ENCODE measurements at regions not wholly inside any gene's neighbourhood (a gene's known extent, or its start where the extent isn't known, plus 50 kb on each side); places are given as distances from the start of the nearest gene placed in this dataset.

DNA sequence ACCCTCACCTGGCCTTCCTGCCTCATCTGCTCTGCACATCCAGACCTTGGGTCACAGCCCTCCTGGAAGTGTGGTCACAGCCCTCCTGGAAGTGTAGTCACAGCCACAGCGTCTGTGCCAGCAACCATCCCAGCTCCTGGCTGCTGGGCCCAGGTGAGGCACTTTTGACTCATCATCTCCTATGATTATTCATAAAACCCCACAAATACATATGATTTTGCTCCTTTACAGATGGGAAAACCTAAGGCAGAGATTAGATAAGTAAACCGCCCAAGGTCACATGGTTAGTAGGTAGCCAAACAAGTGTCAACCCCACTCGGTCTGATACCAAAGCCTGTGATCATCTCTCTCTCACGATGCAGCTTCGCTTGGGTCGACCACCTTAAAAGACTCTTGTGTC is 94.3 kb downstream of the PRLHR start:
- DNase-seq (ENCODE audit: low spot score), result no peak

DNA sequence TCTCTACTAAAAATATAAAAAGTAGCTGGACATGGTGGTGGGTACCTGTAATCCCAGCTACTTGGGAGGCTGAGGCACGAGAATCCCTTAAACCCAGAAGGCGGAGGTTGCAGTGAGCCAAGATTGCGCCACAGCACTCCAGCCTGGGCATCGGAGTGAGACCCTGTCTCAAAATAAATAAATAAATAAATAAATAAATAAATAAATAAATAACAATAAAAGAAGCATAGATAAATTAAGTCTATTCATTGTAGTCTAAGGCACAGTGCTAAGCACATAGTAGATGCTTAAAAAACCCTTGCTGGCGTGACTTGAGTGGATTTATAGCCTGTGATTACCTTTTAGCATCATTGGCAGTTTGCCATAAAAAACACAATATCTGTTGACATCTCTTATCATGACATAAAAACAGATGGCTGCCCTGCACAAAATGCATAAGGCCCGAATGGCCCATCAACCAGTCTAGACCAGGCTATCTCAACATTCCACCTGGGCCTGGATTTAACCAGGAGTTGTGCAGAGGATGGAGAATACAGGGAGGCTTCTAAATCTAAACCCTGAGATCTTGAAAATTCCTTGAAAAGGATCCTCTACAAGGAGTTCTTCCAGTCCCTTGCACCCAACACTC is 94.9 kb downstream of the PRLHR start:
- no peak for DNase-seq (ENCODE audit: low spot score)

DNA sequence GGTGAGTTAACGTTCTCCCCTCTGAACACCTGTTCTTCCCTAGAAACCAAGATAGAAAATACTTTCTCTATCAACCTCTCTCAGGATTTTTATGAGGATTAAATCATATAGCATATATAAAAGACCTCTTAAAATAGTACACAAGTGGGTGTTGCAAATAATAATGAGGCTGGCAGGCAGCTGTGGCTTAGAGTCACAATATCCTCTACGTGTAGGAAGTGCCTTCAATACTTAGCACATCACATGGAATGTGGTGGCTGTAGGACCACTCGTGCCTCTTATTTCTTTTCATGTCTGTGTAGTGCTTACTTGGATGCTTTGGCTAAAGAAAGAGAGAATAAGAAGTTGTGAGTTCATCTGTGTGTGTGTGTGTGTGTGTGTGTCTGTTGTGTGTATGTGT is 96.3 kb downstream of the PRLHR start:
- no peak for DNase-seq (ENCODE audit: low spot score)

DNA sequence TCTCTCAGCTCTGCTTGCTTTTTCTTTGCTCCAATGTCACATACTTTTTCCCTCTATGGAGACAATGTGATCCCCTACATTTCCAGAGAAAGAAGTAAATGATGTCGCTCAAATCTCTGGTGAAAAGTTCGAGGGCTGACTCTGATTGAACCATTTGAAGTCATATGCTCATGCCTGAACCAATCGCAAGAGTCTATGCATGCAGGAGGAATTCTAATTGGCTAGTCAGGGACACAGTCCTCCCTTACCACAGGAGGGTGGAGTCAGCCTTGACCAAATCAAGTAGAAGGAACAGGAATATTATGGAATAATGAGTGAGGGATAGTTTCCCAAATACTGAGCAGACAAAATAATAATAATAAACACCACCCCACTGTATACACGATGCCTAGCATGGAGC is 96.8 kb downstream of the PRLHR start:
- DNase-seq (ENCODE audit: low spot score), result no peak

DNA sequence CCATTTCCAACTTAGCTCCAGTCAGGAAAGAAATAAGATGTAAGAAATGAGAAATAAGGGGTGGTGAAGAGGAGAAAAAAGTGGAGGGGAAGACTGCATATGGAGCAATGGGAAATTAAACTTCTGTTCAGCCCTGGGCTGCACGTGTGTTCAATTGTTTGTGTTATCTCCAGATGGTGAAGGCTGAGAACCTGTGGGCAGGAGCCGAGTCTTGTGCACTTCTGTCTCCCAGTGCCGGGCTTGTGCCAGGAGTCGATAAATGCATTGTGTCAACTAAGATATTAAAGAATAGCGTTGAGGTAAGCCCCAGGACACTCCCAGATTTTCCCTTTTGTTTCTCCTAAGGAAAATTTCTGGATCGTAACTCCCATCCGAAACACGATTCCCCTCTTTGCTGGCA is 98.2 kb downstream of the PRLHR start:
- no peak for DNase-seq (ENCODE audit: low spot score)

DNA sequence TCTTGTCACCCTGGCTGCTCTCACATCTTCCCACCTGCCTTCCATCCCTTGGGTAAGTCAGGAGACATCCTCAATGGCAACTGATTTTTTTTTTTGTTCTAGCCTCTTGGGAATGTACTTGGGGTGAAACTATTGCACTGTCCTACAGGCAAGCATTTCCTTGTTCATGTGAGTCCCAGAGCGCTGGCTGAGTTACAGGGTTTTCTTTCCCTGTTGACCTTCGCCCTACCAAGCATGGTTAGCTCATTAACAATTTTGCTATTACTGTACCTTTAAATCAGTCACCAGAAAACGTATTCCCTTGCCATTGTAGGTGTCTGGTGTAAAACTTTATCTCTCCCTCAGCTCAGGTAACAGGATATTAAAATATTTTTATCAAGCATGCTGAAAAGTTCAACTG is 98.9 kb downstream of the PRLHR start:
- DNase-seq (ENCODE audit: low spot score), result no peak

DNA sequence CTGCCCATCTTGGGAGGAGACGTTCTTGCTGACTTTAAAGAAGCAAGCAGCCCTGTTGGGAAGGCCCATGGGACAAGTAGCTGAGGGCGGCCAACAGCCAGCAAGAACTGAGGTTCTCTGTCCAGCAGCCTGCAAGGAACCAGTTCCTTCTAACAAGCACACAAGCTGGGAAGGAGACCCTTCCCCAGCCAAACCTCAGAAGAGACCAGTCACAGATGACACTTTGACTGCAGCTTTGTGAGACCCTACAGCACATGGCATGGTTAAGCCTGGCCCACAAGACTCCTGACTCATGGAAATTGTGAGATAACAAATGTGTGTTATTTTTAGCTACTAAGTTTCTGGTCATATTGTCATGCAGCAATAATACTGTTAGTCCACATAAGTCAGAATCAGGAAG is 99.9 kb downstream of the PRLHR start:
- no peak for DNase-seq (ENCODE audit: low spot score)

DNA sequence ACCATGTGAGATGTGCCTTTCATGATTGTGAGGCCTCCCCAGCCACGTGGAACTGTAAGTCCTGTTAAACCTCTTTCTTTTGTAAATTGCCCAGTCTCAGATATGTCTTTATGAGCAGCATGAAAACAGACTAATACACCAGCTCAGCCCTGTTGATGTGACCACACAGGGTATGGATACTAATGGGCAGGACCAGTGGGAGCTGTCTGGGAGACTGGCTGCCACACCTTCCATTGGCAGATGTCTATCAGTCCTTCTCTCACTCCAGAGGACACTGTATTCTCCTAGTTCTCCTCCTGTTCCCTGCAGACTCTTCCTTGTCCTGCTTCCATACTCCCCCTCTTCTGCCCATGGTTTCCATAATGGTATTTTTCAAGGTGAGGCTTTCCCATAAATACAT is 104.4 kb downstream of the PRLHR start:
- no peak for DNase-seq (ENCODE audit: low spot score)

DNA sequence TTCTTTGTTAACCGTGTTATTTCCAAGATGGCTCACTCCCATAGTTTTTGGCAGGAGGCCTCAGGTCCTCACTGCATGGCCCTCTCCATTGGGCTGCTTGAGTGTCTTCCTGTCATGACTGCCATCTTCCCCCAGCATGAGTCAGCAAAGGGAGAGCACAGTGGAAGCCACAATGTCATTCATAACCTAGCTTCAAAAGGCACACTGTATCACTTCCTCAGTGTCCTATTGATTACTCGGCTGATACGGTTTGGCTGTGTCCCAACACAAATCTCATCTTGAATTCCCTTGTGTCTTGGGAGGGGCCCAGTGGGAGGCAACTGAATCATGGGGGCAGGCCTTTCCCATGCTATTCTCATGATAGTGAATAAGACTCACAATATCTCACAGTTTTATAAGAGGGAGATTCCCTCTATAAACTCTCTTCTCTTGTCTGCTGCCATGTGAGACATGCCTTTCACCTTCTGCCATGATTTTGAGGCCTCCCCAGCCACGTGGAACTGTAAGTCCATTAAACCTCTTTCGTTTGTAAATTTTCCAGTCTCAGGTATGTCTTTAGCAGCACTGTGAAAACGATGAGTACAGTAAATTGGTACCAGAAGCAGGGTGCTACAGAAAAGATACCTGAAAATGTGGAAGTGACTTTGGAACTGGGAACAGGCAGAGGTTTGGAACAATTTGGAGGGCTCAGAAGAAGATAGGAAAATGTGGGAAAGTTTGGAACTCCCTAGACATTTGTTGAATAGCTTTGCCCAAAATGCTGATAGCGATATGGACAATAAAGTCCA is 106.5 kb downstream of the PRLHR start:
- no peak for DNase-seq (ENCODE audit: low spot score)

DNA sequence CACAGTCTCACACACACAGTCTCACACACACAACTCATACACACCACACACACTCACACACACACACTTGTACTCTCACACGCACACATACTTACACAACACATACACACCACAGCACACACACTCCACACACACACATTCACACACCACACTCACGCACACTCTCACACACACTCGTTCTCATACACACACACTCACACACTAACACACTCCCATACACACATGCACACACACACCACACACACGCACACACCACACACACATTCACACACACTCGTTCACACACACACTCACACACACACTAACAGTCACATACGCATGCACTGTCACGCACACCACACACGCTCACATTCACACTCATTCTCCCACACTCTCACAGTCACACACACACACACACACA is 109.8 kb downstream of the PRLHR start:
- DNase-seq (ENCODE audit: low spot score), result no peak

DNA sequence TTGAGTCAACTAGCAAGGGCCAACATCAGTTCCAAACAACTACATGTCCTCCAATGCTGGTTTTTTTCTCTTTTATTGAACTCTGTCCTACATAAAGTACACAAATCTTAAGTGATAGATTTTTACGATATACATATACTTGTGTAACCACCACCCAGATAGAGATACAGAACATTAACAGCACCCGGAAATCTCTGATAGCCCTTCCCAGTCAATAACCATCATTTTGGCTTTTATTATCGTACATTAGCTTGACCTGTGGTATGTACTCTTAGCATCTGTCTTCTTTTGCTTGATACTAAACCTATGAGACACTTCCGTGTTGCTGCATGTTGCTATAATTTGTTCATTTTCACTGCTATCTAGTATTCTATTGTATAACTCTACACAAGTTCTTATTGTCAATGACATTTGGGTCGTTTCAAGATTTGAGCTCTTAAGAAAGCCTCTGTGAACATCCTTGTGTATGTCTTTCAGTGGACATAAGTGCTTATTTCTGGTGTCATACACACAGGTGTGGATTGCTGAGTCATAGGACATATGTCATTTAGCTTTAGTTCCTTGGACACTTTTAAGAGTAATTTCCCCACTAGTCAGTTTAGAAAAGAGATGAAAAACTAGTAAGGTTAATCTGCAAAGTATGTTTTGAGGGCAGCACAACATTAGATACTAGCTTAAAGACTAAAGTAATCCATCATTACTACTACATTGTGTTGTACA is 111.1 kb downstream of the PRLHR start:
- no peak for DNase-seq (ENCODE audit: low spot score)

DNA sequence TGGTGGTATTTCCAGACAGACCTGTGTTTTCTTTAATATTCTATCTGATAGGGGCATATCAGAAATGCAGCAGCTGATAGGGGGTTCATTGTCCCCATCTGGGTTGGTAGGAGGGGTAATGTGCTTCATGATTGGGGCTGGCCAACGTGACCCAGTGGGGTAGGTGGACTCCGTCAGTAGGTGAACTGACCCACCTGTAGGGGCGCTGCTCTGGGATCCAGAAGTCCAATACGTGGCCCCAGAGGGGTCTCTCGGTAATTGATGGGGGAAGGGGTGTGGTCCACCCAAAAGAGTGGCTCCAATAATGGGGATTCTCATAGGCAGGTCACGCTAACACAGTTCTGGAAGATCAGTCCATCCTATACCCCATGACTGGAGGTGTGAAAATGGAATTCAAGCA is 112.0 kb downstream of the PRLHR start:
- DNase-seq (ENCODE audit: low spot score), result no peak

DNA sequence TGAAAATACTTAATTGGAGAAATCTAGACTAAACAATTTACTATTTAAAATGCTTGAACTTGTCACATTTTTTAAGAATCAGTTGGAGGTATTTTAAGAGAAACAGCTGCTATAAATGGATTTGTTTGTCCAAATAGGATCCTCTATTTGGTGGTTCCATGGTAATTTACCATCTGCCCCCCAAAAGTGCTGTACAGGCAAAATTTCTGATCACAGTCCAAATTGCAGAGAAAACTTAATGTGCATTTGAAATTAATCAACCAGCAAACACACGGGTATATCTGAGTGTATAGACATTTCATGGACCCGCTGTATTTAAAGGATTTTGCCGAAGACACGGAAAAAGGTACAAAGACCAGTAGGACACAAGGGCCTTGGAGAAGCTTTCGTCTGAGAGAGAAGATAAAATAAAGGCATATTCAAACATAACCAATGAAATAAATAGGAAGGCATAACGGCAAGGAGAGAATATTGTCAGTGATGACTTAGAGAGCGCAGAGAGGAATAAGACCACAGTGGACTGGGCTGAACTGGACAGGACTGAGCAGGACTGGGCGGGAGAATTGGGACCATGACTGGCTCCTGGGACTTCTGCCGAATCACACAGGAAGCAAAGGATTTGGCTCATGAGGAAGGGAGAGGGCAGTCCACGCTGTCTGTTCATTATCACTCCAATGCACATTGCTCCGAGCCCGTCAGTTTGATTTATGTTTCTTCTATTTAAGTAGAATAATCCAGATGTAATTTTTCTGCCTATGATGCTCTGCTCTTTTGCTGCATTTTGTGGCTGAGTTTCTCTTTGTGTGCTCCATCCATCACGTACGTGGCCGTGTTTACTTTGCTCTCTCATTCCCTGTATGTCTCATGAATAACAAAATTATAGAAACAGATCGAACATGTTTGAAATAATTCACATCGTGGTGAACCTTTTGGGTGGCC is 112.8 kb downstream of the PRLHR start:
- DNase-seq (ENCODE audit: low spot score), result no peak

DNA sequence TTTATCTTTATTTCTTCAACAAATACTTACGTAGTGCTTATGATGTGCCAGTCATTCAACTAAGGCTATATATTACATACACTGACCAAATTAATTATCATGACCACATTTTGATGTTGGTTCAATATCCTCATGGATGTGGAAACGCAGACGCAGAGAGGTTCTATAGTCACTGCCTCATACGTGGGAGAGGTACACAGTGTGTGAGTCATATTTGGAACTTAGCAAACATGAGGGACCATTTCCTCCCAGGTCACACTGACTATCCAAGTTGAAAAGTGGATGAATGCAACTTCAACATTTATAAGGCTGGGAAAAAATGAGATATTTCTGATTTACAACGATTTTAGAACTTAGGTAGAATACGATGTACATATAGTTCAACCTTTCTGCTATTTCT is 113.6 kb downstream of the PRLHR start:
- DNase-seq (ENCODE audit: low spot score), result no peak

DNA sequence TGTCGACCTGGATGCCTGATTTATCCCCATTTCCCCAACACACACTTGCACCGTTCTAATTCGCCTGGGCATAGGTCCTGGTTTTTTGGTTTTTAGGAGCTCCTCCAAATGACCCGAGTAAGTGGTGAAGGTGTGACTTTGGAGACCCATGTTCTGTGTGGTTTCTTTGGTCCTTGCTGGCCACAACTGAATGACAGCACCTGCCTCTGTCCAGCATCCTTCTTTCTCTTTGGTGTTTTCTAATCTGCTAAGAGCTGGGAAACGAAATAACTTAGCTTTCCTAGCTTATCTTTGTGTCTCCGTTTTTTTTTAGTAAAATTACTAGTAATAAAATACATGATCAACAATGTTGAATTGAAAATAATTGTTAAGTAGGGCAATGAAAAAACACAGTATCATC is 120.2 kb downstream of the PRLHR start:
- no peak for DNase-seq (ENCODE audit: low spot score)

DNA sequence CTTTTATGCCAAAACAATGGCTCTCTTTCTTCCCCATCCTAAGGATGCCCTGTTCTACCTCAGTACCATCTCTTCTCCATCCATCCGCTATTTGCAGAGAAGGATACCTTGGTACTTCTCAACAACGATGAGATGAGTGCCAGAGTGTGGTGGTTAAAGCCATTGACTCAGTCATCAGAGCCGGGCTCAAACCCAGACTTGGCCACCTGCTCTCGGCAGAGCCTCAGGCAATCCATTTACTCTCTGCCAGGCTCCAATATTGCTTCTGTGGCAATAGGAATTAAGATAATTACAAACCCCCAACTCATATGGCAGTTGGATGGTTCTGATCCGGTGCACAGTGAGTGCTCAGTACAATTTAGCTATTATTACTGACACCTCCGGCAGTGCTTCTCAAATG is 121.3 kb downstream of the PRLHR start:
- no peak for DNase-seq (ENCODE audit: low spot score)

DNA sequence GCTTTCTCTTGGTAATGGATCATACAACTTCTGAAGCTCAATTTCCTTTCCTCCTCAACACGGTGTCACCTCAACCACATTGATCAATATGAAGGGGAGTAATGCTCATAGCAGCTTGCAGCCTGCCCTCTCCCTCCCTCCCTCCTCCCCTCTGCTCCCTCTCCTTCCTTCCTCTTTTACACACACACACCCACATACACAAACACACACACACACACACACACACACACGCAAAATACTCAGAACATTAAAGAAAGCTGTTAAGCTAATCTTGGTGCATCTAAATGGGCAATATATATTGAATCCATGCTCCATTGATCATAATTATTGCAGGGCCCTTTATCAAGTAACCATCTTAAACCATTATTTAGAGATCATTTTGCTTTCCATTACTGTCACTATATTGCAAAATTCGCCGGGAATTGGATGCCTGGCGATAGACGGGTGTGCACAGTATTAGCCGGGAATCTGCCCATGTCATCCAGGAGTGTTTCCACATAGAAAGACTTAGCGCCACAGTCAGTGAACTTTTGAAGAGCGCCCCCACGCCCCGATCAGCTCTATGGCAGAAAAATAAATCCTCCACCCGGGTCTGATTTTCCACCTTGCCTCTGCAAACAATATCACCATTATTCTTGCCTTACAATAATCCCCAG is 122.0 kb downstream of the PRLHR start:
- DNase-seq (ENCODE audit: low spot score), result no peak

DNA sequence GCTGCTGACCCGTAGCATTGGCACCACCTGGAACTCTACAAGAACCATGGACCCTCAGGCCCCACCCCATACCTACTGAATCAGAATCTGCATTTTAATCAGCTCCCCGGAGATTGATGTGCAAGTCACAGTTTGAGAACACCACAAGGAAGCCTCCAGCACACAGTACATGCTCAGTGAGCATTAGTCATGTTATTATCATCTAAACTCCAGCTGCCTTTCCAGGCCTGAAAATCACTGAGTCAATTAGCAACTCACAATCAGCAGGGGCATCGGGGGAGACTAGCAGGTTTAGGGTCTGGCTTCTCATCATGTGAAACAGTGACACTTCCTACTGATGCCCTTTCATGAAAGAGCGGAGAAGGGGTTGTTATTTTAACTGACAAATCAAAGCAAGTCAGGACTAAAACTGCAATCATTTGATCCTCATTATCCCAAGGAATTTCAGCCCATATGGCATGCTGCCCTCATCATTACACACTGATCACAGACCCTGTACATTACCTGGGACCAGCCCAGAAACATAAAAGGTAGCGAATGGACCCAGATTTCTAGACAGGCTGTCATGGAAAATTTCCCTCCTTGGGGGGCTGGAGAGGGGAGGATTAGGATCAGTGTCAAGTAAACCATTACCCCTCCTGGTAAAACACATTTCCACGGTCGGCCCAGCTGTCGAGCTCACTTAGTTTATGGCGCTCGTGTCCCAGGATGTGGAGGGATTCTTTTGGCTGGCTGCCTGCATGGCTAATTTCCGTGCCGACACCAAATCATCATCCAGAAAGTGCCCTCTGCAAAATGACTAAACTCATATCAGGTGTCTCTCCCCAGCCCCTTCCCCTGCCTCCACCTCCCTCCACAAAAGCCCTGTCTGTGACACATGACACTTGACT is 122.8 kb downstream of the PRLHR start:
- DNase-seq (ENCODE audit: low spot score), result no peak

DNA sequence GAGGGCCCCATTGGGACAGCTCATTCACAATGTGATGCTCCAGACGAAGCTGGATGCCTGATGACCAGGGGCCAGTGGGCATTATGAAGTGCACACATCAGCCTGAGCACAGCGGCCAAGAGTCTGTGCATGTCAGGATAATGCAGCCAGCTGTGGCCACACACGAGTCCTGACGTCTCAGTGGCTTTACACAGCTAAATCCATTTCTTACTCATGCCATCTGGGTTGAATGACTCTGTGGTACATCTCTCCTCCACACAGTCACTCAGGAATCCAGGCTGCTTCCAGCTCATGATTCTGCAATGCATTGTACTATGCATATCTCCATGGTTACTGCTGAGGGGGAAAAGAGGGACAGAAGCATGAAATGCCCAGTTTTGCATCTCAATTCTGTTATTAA is 123.6 kb downstream of the PRLHR start:
- no peak for DNase-seq (ENCODE audit: low spot score)

DNA sequence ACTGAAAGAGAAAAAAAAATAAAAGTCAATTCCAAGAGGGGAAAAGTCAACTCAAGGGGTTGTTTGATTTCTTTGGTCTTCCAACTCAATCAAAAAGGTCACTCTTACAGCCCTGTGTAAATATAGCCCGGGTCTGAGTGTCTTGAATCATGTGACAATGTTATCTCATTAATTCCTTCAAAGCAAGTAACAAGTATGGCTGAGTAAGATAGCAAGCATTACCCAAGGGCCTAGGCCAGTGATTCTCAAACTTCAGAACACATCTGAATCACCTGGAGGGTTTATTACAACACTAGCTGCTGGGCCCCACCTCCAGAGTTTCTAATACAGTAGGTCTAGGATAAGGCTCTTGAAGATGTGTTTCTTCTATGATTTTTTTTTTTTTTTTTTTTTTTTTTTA is 125.0 kb downstream of the PRLHR start:
- no peak for DNase-seq (ENCODE audit: low spot score)

DNA sequence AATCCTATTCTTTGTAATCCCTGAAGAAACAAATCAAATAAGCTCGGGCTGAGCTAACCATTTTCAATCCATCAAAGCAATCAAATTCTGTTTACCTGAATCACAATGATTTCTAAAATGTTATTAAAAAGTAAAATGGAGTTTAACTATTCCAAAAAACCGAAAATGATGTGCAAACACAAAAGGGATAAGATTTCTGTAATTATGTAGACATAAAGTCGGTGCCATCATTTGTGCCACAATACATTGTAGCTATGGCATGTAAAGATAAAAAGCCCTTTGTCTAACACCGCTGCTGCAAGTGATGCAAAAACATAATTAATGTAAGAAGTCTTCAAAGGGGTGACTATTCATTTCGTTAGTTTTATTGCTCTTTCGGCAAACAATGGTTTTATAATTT is 125.1 kb upstream of the FAM204A start:
- no peak for DNase-seq (ENCODE audit: low spot score)
